GM12875 (cell line): ENCODE measurements at regions not wholly inside any gene's neighbourhood (a gene's known extent, or its start where the extent isn't known, plus 50 kb on each side); places are given as distances from the start of the nearest gene placed in this dataset.

Experiments
- H3K4me3 ChIP-seq: one replicate; pipeline ENCODE4 v1.5.1; 2011; ENCODE audit warnings: low read depth, low read length, control low read depth
- TF ChIP-seq, protein P1 (sequence below): IDR thresholded peaks from 2 replicates; pipeline ENCODE4 v1.5.1; 2011; ENCODE audit warnings: low read depth, mild to moderate bottlenecking, control low read depth, inconsistent platforms, low read length, moderate library complexity, borderline replicate concordance; ENCODE audit not compliant: insufficient read depth

DNA sequence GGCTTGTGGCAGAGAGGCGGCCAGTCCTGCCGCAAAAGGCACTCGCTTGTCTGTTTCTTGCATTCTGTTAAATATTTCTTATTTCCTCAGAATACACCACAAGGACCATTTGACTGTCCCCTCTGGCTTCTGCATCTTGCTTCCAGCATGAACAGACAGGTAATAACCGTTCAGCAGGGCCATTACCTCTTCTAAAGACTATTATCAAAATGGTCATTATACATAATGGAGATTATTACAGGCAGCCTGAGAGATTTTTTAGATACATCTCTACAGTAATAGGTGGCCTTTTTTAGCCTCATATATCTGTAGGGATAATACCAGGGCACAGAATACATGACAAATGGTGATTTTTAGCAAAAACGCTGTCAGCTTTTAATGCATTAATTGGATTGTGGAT lies 382.0 kb downstream of the PSAT1 start:
- TF ChIP-seq, protein P1, sequence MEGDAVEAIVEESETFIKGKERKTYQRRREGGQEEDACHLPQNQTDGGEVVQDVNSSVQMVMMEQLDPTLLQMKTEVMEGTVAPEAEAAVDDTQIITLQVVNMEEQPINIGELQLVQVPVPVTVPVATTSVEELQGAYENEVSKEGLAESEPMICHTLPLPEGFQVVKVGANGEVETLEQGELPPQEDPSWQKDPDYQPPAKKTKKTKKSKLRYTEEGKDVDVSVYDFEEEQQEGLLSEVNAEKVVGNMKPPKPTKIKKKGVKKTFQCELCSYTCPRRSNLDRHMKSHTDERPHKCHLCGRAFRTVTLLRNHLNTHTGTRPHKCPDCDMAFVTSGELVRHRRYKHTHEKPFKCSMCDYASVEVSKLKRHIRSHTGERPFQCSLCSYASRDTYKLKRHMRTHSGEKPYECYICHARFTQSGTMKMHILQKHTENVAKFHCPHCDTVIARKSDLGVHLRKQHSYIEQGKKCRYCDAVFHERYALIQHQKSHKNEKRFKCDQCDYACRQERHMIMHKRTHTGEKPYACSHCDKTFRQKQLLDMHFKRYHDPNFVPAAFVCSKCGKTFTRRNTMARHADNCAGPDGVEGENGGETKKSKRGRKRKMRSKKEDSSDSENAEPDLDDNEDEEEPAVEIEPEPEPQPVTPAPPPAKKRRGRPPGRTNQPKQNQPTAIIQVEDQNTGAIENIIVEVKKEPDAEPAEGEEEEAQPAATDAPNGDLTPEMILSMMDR = no peak
- H3K4me3 ChIP-seq = no peak overlapping the region

DNA sequence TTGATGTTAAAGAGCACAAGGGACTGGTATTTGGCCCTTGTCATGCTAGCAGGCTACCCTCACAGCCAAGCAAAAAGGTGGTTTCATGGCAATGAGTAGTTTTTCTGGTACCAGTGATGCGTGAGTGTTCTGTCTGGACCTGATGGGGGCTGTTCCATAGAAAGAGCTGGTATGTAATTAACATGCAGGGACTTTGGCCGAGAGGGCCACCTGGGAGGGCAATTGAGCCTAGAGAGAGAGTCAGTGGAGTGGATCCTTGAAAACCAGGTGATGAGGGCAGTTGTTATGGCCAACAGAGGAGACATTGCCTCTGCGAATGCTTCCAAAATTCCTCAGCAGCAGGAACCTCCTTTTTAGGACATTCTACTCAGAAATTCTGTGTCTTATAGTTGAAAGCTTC lies 383.3 kb downstream of the PSAT1 start:
- no peak overlapping the region for H3K4me3 ChIP-seq
- TF ChIP-seq, protein P1 = no peak

DNA sequence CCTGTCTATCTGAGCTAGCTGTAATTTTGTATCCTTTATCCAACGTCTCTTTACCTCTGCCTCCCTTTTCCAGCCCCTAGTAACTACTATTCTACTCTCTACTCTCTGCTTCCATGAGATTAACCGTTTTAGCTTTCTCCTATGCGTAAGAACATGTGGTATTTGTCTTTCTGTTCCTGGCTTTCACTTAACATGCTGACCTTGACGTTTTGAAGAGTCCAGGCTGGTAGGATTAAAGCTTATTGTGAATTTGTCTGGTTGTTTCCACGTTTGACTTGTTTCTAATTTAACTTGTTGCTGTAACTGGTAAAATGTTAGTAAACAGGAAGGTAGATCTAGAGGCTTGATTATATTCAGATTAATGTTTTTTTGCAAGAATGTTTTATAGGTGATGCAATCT lies 385.3 kb downstream of the PSAT1 start:
- TF ChIP-seq, protein P1 = no peak
- H3K4me3 ChIP-seq = no peak overlapping the region

DNA sequence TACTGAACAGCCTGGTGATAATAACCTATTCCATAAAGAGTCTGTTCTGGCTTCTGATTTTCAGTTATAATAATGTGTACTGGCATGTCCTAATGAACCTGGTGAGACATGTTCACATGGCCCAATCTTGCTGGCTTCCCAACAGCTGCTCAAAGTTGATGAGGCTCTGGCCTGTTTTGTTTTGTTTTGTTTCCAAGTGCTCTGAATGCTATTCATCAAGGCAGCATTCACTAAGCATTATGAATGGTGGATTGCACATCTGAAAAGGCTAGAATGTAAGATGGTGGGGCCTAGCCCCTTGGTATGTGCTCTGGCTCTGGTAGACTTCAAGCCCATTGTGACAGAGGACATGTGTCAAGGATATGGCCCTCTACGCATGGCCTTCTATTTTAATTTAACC lies 388.5 kb downstream of the PSAT1 start:
- no peak overlapping the region for H3K4me3 ChIP-seq
- TF ChIP-seq, protein P1 = no peak

DNA sequence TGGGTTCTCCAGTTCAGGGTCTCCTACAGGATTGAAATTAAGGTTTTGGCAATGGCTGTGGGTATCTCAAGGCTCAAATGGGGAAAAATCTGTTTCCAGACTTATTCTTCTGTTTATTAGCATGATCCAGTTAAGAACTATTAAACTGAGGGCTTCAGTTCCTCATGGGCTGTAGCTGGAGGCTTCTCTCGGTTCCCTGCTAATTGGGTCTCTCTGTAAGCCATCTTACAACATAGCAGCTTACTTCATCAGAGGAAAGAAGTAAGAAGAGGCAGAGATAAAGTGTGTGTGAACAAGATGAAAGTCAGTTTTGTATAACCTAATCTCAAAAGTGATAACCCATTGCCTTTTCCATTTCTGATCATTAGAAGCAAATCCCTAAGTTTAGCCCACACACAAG lies 391.9 kb downstream of the PSAT1 start:
- TF ChIP-seq, protein P1 = no peak
- H3K4me3 ChIP-seq = no peak overlapping the region

DNA sequence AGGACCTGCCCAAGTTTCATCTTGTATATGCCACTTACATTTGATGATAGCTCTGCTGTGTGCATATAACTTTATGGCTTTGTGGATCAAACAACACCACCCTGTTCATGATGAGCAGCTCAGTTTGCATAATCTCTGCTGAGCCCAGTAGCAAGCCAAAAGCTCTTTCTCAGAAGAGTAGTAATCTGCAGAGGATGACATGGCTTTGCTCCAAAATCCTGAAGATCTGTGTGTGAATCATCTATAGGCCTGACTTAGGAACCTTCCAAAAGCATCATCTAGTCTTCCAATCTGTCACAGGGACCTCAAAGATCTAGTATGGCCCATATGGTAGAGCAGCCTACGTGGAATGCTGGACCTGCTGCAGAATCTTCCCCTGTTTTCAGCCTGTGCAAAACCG lies 394.6 kb downstream of the PSAT1 start:
- TF ChIP-seq, protein P1 = no peak
- H3K4me3 ChIP-seq = no peak overlapping the region

DNA sequence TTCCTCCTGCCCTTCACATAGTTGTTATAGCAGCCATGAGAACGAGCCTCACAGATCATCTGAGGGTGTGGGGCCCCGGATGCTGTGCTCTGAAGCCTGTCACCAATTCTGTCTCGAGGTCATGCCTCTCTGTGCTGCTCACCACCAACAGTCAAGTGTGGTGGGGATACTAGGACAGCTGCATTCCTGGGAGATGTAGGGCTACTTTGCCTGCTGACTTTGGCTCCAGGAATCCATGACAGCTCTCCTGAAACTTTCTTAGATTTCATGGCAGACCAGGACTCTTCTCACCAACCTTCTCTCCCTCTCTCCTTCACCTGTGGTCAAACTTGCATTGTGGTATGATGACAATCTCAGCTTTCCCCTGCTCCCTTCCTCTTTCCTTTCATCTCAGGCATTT lies 395.9 kb downstream of the PSAT1 start:
- TF ChIP-seq, protein P1 = no peak
- H3K4me3 ChIP-seq = no peak overlapping the region
